Uterus (tissue), 3 donors: ENCODE measurements at regions not wholly inside any gene's neighbourhood (a gene's known extent, or its start where the extent isn't known, plus 50 kb on each side); places are given as distances from the start of the nearest gene placed in this dataset.
A peak's percentile ranks its signal among the peaks of the same experiment; 100 is the strongest.

Source experiments
- DNase-seq, 2 donors: peaks; one replicate each; pipeline ENCODE4 v3.0.0-alpha.2; 2019 to 2020
- H3K27ac ChIP-seq, 2 donors: fragments of 200-600 bp; sonication (generic); 1 replicate in 1 of 2; 2 replicates in 1 of 2; pipeline ENCODE4 v1.5.1; 2016 to 2018
- H3K27me3 ChIP-seq, 2 donors: fragments of 200-600 bp; sonication (generic); one replicate each; pipeline ENCODE4 v1.5.1; 2018 to 2019; ENCODE audit warnings: control low read depth in 1 of 2
- H3K36me3 ChIP-seq, 2 donors: fragments of 200-600 bp; sonication (generic); one replicate each; pipeline ENCODE4 v1.5.1; 2019; ENCODE audit warnings: control low read depth in 1 of 2
- H3K4me1 ChIP-seq, 2 donors: fragments of 200-600 bp; sonication (generic); one replicate each; pipeline ENCODE4 v1.5.1; 2018 to 2019; ENCODE audit warnings: control low read depth in 1 of 2
- H3K4me3 ChIP-seq, 2 donors: fragments of 200-600 bp; sonication (generic); 1 replicate in 1 of 2; 2 replicates in 1 of 2; pipeline ENCODE4 v1.5.1; 2018 to 2019; ENCODE audit warnings: mild to moderate bottlenecking in 1 of 2
- H3K9me3 ChIP-seq, 2 donors: fragments of 200-600 bp; sonication (generic); one replicate each; pipeline ENCODE4 v1.5.1; 2019; ENCODE audit warnings: control low read depth in 1 of 2
- CTCF ChIP-seq, 4 experiments: fragments of 200-600 bp in 2 of 4; fragments of 450-650 bp in 2 of 4; sonication (generic) in 2 of 4; IDR thresholded peaks; one replicate each; pipeline ENCODE4 v1.5.1; 2016 to 2019; ENCODE audit warnings: antibody characterized with exemption in 4 of 4, mild to moderate bottlenecking in 2 of 4, moderate library complexity in 1 of 4
- POLR2A ChIP-seq, 2 donors: fragments of 450-650 bp; IDR thresholded peaks; one replicate each; pipeline ENCODE4 v1.6.1; 2016; ENCODE audit warnings: antibody characterized with exemption in 2 of 2, mild to moderate bottlenecking in 1 of 2, moderate library complexity in 1 of 2
- intact Hi-C: fragments of 100-400 bp; cut with DNase I; formaldehyde crosslinking; loops from one replicate; pipeline ENCODE4 v1.15.1; 2023; ENCODE audit warnings: low total_unique reads
- donor health status: DM: yes; HTN: yes; CAD: no.

DNA sequence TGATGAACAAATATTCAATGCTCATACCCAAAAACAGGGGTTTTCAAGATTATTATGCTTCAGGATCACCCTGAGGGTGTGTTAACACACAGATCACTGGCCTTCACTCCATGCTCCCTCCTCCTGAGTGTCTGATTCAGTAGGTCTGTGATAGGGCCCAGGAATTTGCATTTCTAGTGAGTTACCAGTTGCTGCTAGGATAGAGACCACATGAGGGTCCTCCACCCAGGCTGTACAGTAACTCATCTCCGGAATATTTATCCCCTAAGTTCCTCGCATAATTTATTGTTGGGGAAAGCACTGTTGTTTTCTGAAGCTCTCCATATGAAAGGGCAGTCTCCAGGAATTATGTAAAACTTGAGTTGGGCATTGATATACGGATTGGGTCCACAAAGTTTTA is 1106.6 kb upstream of the B3GALT2 start:
- DNase-seq: no peak
- H3K4me1 ChIP-seq: no peaks in the 10 kb centered on the region
- H3K36me3 ChIP-seq: no peaks in the 10 kb centered on the region
- TF ChIP-seq CTCF (IDR thresholded peaks at IDR 0.05): no peak
- no peak for TF ChIP-seq POLR2A (IDR thresholded peaks at IDR 0.05)
- no peak overlapping the region for H3K4me3 ChIP-seq
- H3K27me3 ChIP-seq: no peaks in the 10 kb centered on the region
- no peak overlapping the region for H3K27ac ChIP-seq
- H3K9me3 ChIP-seq: no peaks in the 10 kb centered on the region
- intact Hi-C loops: no loop called here

DNA sequence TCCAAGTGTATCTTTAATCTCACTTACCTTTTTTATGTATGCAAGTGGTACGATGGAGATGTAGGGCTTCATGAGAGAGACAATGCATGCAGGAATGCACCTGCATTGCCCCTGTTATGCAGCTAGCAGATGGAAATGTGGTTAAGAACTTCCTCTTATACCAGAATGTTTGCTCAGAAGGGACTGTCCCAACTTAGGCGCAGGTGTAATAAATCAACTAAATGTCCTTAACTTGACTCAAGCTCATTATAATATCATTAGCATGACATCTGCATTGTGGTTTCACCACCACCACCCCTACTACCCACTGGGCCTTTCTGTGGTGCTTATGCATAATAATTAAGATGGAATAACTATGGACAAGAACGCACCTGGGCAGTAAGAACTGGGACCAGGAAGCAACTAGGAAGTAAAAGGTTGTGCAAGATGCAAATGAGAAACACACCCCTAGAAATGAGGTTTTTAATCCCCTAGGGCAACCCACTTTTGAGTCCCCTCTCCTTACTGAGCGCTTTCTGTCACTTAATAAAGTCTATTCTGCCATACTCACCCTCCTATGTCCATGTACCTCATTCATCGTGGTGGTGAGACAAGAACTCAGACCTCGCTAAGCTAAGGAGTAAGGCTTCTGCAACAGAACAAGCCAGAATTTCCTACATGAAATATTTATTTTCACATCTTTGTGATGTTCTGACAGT is 1103.3 kb upstream of the B3GALT2 start:
- Histone ChIP-seq H3K36me3 (no peaks in the 10 kb centered on the region), H3K4me3 (no peak overlapping the region), H3K27me3 (no peaks in the 10 kb centered on the region), H3K27ac (no peak overlapping the region), H3K4me1 (no peaks in the 10 kb centered on the region), H3K9me3 (no peaks in the 10 kb centered on the region)
- intact Hi-C loops: no loop called here
- DNase-seq: no peak
- TF ChIP-seq CTCF (IDR thresholded peaks at IDR 0.05) (no peak), POLR2A (IDR thresholded peaks at IDR 0.05) (no peak)

DNA sequence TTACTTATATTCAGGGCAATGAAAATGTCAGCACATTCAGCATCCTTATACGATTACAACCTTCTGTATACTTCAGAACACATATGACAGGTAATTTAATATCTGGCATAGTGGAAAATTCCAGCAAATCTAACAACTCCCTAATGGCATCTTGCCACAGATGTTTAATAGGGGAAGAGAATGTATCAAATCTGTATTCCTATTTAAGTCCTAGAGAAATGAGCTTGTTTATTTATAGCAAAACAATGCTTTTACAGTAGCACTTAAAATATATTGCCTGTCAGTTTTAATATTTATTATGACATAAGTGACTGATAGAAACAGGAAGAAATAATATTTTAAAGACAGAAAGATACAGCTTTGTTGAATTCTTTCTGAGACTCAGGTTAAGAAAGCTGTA is 1101.8 kb upstream of the B3GALT2 start:
- no peaks in the 10 kb centered on the region for H3K36me3 ChIP-seq
- H3K4me3 ChIP-seq: no peak overlapping the region
- intact Hi-C loops: no loop called here
- DNase-seq: no peak
- H3K4me1 ChIP-seq: no peaks in the 10 kb centered on the region
- H3K27ac ChIP-seq: no peak overlapping the region
- no peak for TF ChIP-seq POLR2A (IDR thresholded peaks at IDR 0.05)
- no peak for TF ChIP-seq CTCF (IDR thresholded peaks at IDR 0.05)
- no peaks in the 10 kb centered on the region for H3K27me3 ChIP-seq
- no peaks in the 10 kb centered on the region for H3K9me3 ChIP-seq

- Histone ChIP-seq H3K36me3 (no peaks in the 10 kb centered on the region), H3K9me3 (peaks cover 0 to 4% of the 10 kb centered on the region in 2 donors), H3K4me3 (no peak overlapping the region)
Observed at GRCh38 chr1:194281376-194281775, 1095.0 kb upstream of the B3GALT2 start.

GRCh38 chr1:194280463-194280862 is 1094.0 kb upstream of the B3GALT2 start:
- Histone ChIP-seq H3K9me3 (peaks cover 0 to 4% of the 10 kb centered on the region in 2 donors), H3K36me3 (no peaks in the 10 kb centered on the region), H3K27ac (no peak overlapping the region), H3K27me3 (no peaks in the 10 kb centered on the region), H3K4me3 (no peak overlapping the region), H3K4me1 (no peaks in the 10 kb centered on the region)
- TF ChIP-seq POLR2A (IDR thresholded peaks at IDR 0.05) (no peak), CTCF (IDR thresholded peaks at IDR 0.05) (no peak)
- DNase-seq: no peak
- intact Hi-C loops: no loop called here

More at GRCh38 chr1:194281376-194281775, 1095.0 kb upstream of the B3GALT2 start:
- no peak for DNase-seq
- H3K27ac ChIP-seq: peak overlapping the region in 1 of 2 donors; percentile 6
- TF ChIP-seq POLR2A (IDR thresholded peaks at IDR 0.05): no peak
- no peaks in the 10 kb centered on the region for H3K4me1 ChIP-seq
- intact Hi-C loops: no loop called here
- H3K27me3 ChIP-seq: no peaks in the 10 kb centered on the region
